Muscle of leg (tissue), 3 donors: ENCODE measurements at regions not wholly inside any gene's neighbourhood (a gene's known extent, or its start where the extent isn't known, plus 50 kb on each side); places are given as distances from the start of the nearest gene placed in this dataset.
A peak's percentile ranks its signal among the peaks of the same experiment; 100 is the strongest.

Source experiments
- DNase-seq: peaks from one replicate; pipeline ENCODE4 v3.0.0; 2013
- H3K27ac ChIP-seq: one replicate; pipeline ENCODE4 v1.5.1; 2013; ENCODE audit warnings: mild to moderate bottlenecking, low read length, control low read depth
- H3K27me3 ChIP-seq: one replicate; pipeline ENCODE4 v1.6.1; 2013; ENCODE audit warnings: low read length; ENCODE audit not compliant: control insufficient read depth, insufficient read depth
- H3K36me3 ChIP-seq: one replicate; pipeline ENCODE4 v1.6.1; 2013; ENCODE audit warnings: low read length; ENCODE audit not compliant: control insufficient read depth, insufficient read depth
- H3K4me1 ChIP-seq: one replicate; pipeline ENCODE4 v1.6.1; 2013; ENCODE audit warnings: low read length; ENCODE audit not compliant: control insufficient read depth, insufficient read depth
- H3K4me3 ChIP-seq: one replicate; pipeline ENCODE4 v1.5.1; 2013; ENCODE audit warnings: low read length, control low read depth
- H3K9me3 ChIP-seq: replicated peaks from 2 replicates; pipeline ENCODE4 v1.6.1; 2013; ENCODE audit warnings: low read depth, low read length; ENCODE audit not compliant: control insufficient read depth
- WGBS: methylation state at CpG from one replicate; pipeline ENCODE4 v1.1.5; 2013; ENCODE audit warnings: missing lambda C conversion rate; ENCODE audit not compliant: insufficient coverage; 5-methylcytosine and 5-hydroxymethylcytosine counted together

GRCh38 chr20:11156922-11157321 is 483.1 kb upstream of the JAG1 start:
- Histone ChIP-seq H3K27ac (no peak overlapping the region), H3K4me1 (peaks cover 4% of the 10 kb centered on the region), H3K27me3 (no peaks in the 10 kb centered on the region), H3K4me3 (no peak overlapping the region), H3K36me3 (no peaks in the 10 kb centered on the region), H3K9me3 (no peaks in the 10 kb centered on the region)
- 93% methylated on average over 2 of the region's 3 CpGs for WGBS
- no peak for DNase-seq

GRCh38 chr20:11158146-11158545 is 484.3 kb upstream of the JAG1 start:
- WGBS: no CpG with 5 or more reads among the region's 2 CpGs
- H3K27me3 ChIP-seq: no peaks in the 10 kb centered on the region
- H3K9me3 ChIP-seq: no peaks in the 10 kb centered on the region
- H3K4me3 ChIP-seq: no peak overlapping the region
- H3K27ac ChIP-seq: no peak overlapping the region
- no peak for DNase-seq
- H3K36me3 ChIP-seq: no peaks in the 10 kb centered on the region
- H3K4me1 ChIP-seq: peaks cover 4% of the 10 kb centered on the region

GRCh38 chr20:11158589-11158988 is 484.8 kb upstream of the JAG1 start:
- no peaks in the 10 kb centered on the region for H3K36me3 ChIP-seq
- 73% methylated on average over 2 of the region's 2 CpGs for WGBS
- no peaks in the 10 kb centered on the region for H3K9me3 ChIP-seq
- DNase-seq: no peak
- H3K4me3 ChIP-seq: no peak overlapping the region
- no peaks in the 10 kb centered on the region for H3K27me3 ChIP-seq
- no peak overlapping the region for H3K27ac ChIP-seq
- peaks cover 4% of the 10 kb centered on the region for H3K4me1 ChIP-seq

- peak; percentile 84 for DNase-seq
- Histone ChIP-seq H3K36me3 (no peaks in the 10 kb centered on the region), H3K4me3 (no peak overlapping the region), H3K4me1 (peaks cover 4% of the 10 kb centered on the region), H3K27me3 (no peaks in the 10 kb centered on the region), H3K9me3 (no peaks in the 10 kb centered on the region), H3K27ac (no peak overlapping the region)
- whole genome bisulfite sequencing: 41% methylated on average over 6 of the region's 6 CpGs
Observed at GRCh38 chr20:11159728-11160127, 485.9 kb upstream of the JAG1 start.

- H3K9me3 ChIP-seq: no peaks in the 10 kb centered on the region
- peak overlapping the region; percentile 9 for H3K27ac ChIP-seq
- no peak overlapping the region for H3K4me3 ChIP-seq
- H3K36me3 ChIP-seq: no peaks in the 10 kb centered on the region
- H3K4me1 ChIP-seq: peaks cover 4% of the 10 kb centered on the region
- peak; percentile 83 for DNase-seq
- no peaks in the 10 kb centered on the region for H3K27me3 ChIP-seq
- 56% methylated on average over 2 of the region's 4 CpGs for WGBS
Observed at GRCh38 chr20:11162026-11162775, 488.4 kb upstream of the JAG1 start.

- H3K36me3 ChIP-seq: no peaks in the 10 kb centered on the region
- no peak overlapping the region for H3K4me3 ChIP-seq
- peak; percentile 23 for DNase-seq
- no CpG with 5 or more reads among the region's 1 CpG for WGBS
- H3K4me1 ChIP-seq: no peaks in the 10 kb centered on the region
- no peak overlapping the region for H3K27ac ChIP-seq
- no peaks in the 10 kb centered on the region for H3K9me3 ChIP-seq
- H3K27me3 ChIP-seq: no peaks in the 10 kb centered on the region
Observed at GRCh38 chr20:11165789-11166188, 492.0 kb upstream of the JAG1 start.

- no peak for DNase-seq
- no peaks in the 10 kb centered on the region for H3K36me3 ChIP-seq
- H3K4me3 ChIP-seq: no peak overlapping the region
- no peaks in the 10 kb centered on the region for H3K4me1 ChIP-seq
- no peak overlapping the region for H3K27ac ChIP-seq
- H3K9me3 ChIP-seq: no peaks in the 10 kb centered on the region
- no peaks in the 10 kb centered on the region for H3K27me3 ChIP-seq
- WGBS: 67% methylated on average over 1 of the region's 2 CpGs
Observed at GRCh38 chr20:11166712-11167111, 492.9 kb upstream of the JAG1 start.

GRCh38 chr20:11168026-11168425 is 494.2 kb upstream of the JAG1 start:
- Histone ChIP-seq H3K9me3 (no peaks in the 10 kb centered on the region), H3K27ac (no peak overlapping the region), H3K4me1 (no peaks in the 10 kb centered on the region), H3K4me3 (no peak overlapping the region), H3K36me3 (no peaks in the 10 kb centered on the region), H3K27me3 (no peaks in the 10 kb centered on the region)
- no peak for DNase-seq

GRCh38 chr20:11170025-11170424 is 496.2 kb upstream of the JAG1 start:
- no peaks in the 10 kb centered on the region for H3K27me3 ChIP-seq
- no peak overlapping the region for H3K4me3 ChIP-seq
- DNase-seq: no peak
- H3K4me1 ChIP-seq: no peaks in the 10 kb centered on the region
- H3K9me3 ChIP-seq: no peaks in the 10 kb centered on the region
- H3K27ac ChIP-seq: no peak overlapping the region
- no peaks in the 10 kb centered on the region for H3K36me3 ChIP-seq

- Histone ChIP-seq H3K36me3 (no peaks in the 10 kb centered on the region), H3K27me3 (no peaks in the 10 kb centered on the region), H3K4me3 (no peak overlapping the region), H3K9me3 (no peaks in the 10 kb centered on the region), H3K4me1 (no peaks in the 10 kb centered on the region), H3K27ac (no peak overlapping the region)
- no peak for DNase-seq
- WGBS: no CpG with 5 or more reads among the region's 2 CpGs
Observed at GRCh38 chr20:11170565-11170964, 496.8 kb upstream of the JAG1 start.

GRCh38 chr20:11172881-11173280 is 499.1 kb upstream of the JAG1 start:
- Histone ChIP-seq H3K4me3 (no peak overlapping the region), H3K4me1 (no peaks in the 10 kb centered on the region), H3K9me3 (no peaks in the 10 kb centered on the region), H3K36me3 (no peaks in the 10 kb centered on the region), H3K27ac (no peak overlapping the region), H3K27me3 (no peaks in the 10 kb centered on the region)
- DNase-seq: no peak
- WGBS: no CpG with 5 or more reads among the region's 1 CpG
